ENCODE measurements at regions not wholly inside any gene's neighbourhood (a gene's known extent, or its start where the extent isn't known, plus 50 kb on each side); places are given as distances from the start of the nearest gene placed in this dataset.

- H3K4me3 ChIP-seq (ENCODE audit: low read depth, low read length) = no peak overlapping the region
- no peak for DNase-seq (ENCODE audit: low read depth)
- TF ChIP-seq, protein P1, sequence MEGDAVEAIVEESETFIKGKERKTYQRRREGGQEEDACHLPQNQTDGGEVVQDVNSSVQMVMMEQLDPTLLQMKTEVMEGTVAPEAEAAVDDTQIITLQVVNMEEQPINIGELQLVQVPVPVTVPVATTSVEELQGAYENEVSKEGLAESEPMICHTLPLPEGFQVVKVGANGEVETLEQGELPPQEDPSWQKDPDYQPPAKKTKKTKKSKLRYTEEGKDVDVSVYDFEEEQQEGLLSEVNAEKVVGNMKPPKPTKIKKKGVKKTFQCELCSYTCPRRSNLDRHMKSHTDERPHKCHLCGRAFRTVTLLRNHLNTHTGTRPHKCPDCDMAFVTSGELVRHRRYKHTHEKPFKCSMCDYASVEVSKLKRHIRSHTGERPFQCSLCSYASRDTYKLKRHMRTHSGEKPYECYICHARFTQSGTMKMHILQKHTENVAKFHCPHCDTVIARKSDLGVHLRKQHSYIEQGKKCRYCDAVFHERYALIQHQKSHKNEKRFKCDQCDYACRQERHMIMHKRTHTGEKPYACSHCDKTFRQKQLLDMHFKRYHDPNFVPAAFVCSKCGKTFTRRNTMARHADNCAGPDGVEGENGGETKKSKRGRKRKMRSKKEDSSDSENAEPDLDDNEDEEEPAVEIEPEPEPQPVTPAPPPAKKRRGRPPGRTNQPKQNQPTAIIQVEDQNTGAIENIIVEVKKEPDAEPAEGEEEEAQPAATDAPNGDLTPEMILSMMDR (IDR thresholded peaks at IDR 0.05; ENCODE audit: low read depth, low read length, missing control alignments) = no peak
These were observed 50.5 kb upstream of the KCNMB2 start for GRCh38 chr3:178485756-178486155.

All from GM12864 (cell line).